ENCODE measurements at regions not wholly inside any gene's neighbourhood (a gene's known extent, or its start where the extent isn't known, plus 50 kb on each side); places are given as distances from the start of the nearest gene placed in this dataset.

DNA sequence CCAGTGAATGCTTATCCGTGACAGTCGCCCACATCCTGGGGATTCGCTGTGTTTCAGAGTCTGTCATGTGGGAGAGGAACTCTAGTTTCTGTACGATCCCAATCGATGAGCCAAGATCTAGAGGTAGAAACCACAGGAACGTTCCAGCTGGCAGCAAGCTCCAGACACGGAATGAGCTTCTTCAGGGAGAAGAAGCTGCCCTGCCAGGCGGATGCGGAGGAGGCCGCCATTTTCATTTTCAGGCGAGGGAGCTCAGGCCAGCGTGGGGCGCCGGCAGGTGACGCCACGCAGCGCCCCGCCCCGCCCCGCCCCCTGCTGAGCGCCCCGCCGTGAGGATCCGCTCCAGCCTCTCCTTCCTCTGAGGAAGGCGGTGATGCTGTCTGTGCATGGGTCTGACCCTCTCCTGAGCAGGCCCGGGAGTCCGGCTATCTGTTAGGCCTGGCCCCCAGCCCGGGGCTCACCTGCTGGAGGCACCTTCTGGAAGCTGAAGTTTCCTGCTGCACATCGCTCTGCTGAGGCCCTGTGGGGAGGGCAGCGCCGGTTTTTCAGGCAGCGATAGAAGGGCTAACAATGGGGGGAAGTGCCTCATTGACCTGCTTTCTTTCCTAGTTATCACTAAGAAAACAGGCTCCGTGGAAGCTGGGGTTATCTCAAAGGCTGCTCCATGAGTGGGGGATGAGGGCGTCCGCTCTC lies 147.5 kb downstream of the ERMARD start:
- H4K8ac ChIP-seq (ENCODE audit: low read depth, low read length) = no peak overlapping the region
- H2BK120ac ChIP-seq (ENCODE audit: low read depth, low read length) = no peak overlapping the region
- no peak overlapping the region for H2BK5ac ChIP-seq (ENCODE audit: low read length)
- H3K9ac ChIP-seq (ENCODE audit: low read depth, low read length, poor library complexity) = no peak overlapping the region
- no peak overlapping the region for H2BK12ac ChIP-seq (ENCODE audit: low read length)
- no peaks in the 10 kb centered on the region for H3K9me3 ChIP-seq (replicated peaks in 1 of 2; ENCODE audit: control insufficient read depth in 2 of 2, insufficient read depth in 1 of 2, low read depth in 1 of 2, low read length in 2 of 2)
- DNase-seq (ENCODE audit: low spot score) = no peak
- no peak overlapping the region for H3K14ac ChIP-seq (ENCODE audit: low read length)
- H3K36me3 ChIP-seq (replicated peaks in 1 of 2; ENCODE audit: control insufficient read depth in 2 of 2, insufficient read depth in 2 of 2, low read length in 2 of 2) = no peaks in the 10 kb centered on the region
- no peak overlapping the region for H4K91ac ChIP-seq (ENCODE audit: low read depth, low read length, poor library complexity)
- no peaks in the 10 kb centered on the region for H3K27me3 ChIP-seq (ENCODE audit: control insufficient read depth in 3 of 3, insufficient read depth in 3 of 3, low read depth in 1 of 3, low read length in 3 of 3)
- peak overlapping the region; percentile 34 for H3K23ac ChIP-seq (ENCODE audit: low read depth, low read length, poor library complexity)
- no peak overlapping the region for H2AFZ ChIP-seq (ENCODE audit: low read length)
- H2AK5ac ChIP-seq (ENCODE audit: low read depth, low read length) = peak overlapping the region; percentile 56
- no CpG with 5 or more reads among the region's 35 CpGs for WGBS, 2 donors (ENCODE audit: extremely low coverage in 2 of 2, insufficient read length in 2 of 2, insufficient replicate concordance in 1 of 2)
- no peak overlapping the region for H3K4ac ChIP-seq (ENCODE audit: low read length)
- no peak overlapping the region for H3K18ac ChIP-seq (ENCODE audit: low read length)
- no peak overlapping the region for H3K4me2 ChIP-seq (ENCODE audit: insufficient read depth, low read length, poor library complexity, severe bottlenecking)
- H3K4me1 ChIP-seq (ENCODE audit: control insufficient read depth in 2 of 2, insufficient read depth in 1 of 2, low read depth in 1 of 2, low read length in 2 of 2) = no peaks in the 10 kb centered on the region
- H3K79me1 ChIP-seq (ENCODE audit: low read depth, low read length) = no peaks in the 10 kb centered on the region
- no peak overlapping the region for H2BK15ac ChIP-seq (ENCODE audit: low read length)
- no peak overlapping the region for H3K4me3 ChIP-seq (ENCODE audit: low read length in 2 of 2)
- H3K27ac ChIP-seq (replicated peaks; ENCODE audit: low read length) = no peak overlapping the region

- no peak overlapping the region for H4K91ac ChIP-seq (ENCODE audit: low read depth, low read length, poor library complexity)
- H3K4me2 ChIP-seq (ENCODE audit: insufficient read depth, low read length, poor library complexity, severe bottlenecking) = no peak overlapping the region
- H3K9ac ChIP-seq (ENCODE audit: low read depth, low read length, poor library complexity) = no peak overlapping the region
- no peak overlapping the region for H2BK15ac ChIP-seq (ENCODE audit: low read length)
- H2BK12ac ChIP-seq (ENCODE audit: low read length) = no peak overlapping the region
- H3K18ac ChIP-seq (ENCODE audit: low read length) = no peak overlapping the region
- H4K8ac ChIP-seq (ENCODE audit: low read depth, low read length) = peak overlapping the region; percentile 95
- no peak overlapping the region for H3K27ac ChIP-seq (replicated peaks; ENCODE audit: low read length)
- H3K36me3 ChIP-seq (replicated peaks in 1 of 2; ENCODE audit: control insufficient read depth in 2 of 2, insufficient read depth in 2 of 2, low read length in 2 of 2) = no peaks in the 10 kb centered on the region
- no peak overlapping the region for H2BK120ac ChIP-seq (ENCODE audit: low read depth, low read length)
- no peak overlapping the region for H2BK5ac ChIP-seq (ENCODE audit: low read length)
- no peak overlapping the region for H2AK5ac ChIP-seq (ENCODE audit: low read depth, low read length)
- H3K4ac ChIP-seq (ENCODE audit: low read length) = no peak overlapping the region
- no peaks in the 10 kb centered on the region for H3K4me1 ChIP-seq (ENCODE audit: control insufficient read depth in 2 of 2, insufficient read depth in 1 of 2, low read depth in 1 of 2, low read length in 2 of 2)
- H3K79me1 ChIP-seq (ENCODE audit: low read depth, low read length) = no peaks in the 10 kb centered on the region
- no peak overlapping the region for H2AFZ ChIP-seq (ENCODE audit: low read length)
- no peak for DNase-seq (ENCODE audit: low spot score)
- no peak overlapping the region for H3K23ac ChIP-seq (ENCODE audit: low read depth, low read length, poor library complexity)
- no peaks in the 10 kb centered on the region for H3K27me3 ChIP-seq (ENCODE audit: control insufficient read depth in 3 of 3, insufficient read depth in 3 of 3, low read depth in 1 of 3, low read length in 3 of 3)
- H3K14ac ChIP-seq (ENCODE audit: low read length) = no peak overlapping the region
- WGBS, 2 donors (ENCODE audit: extremely low coverage in 2 of 2, insufficient read length in 2 of 2, insufficient replicate concordance in 1 of 2) = no CpG with 5 or more reads among the region's 15 CpGs
- H3K9me3 ChIP-seq (replicated peaks in 1 of 2; ENCODE audit: control insufficient read depth in 2 of 2, insufficient read depth in 1 of 2, low read depth in 1 of 2, low read length in 2 of 2) = no peaks in the 10 kb centered on the region
- no peak overlapping the region for H3K4me3 ChIP-seq (ENCODE audit: low read length in 2 of 2)
Observed at GRCh38 chr6:169897601-169898358, 146.4 kb downstream of the ERMARD start.

- no peaks in the 10 kb centered on the region for H3K27me3 ChIP-seq (ENCODE audit: control insufficient read depth in 3 of 3, insufficient read depth in 3 of 3, low read depth in 1 of 3, low read length in 3 of 3)
- no peak overlapping the region for H3K4ac ChIP-seq (ENCODE audit: low read length)
- no peaks in the 10 kb centered on the region for H3K36me3 ChIP-seq (replicated peaks in 1 of 2; ENCODE audit: control insufficient read depth in 2 of 2, insufficient read depth in 2 of 2, low read length in 2 of 2)
- H3K9ac ChIP-seq (ENCODE audit: low read depth, low read length, poor library complexity) = peak overlapping the region; percentile 16
- H3K14ac ChIP-seq (ENCODE audit: low read length) = peak overlapping the region; percentile 43
- H3K9me3 ChIP-seq (replicated peaks in 1 of 2; ENCODE audit: control insufficient read depth in 2 of 2, insufficient read depth in 1 of 2, low read depth in 1 of 2, low read length in 2 of 2) = no peaks in the 10 kb centered on the region
- H3K4me3 ChIP-seq (ENCODE audit: low read length in 2 of 2) = no peak overlapping the region
- DNase-seq (ENCODE audit: low spot score) = no peak
- H3K23ac ChIP-seq (ENCODE audit: low read depth, low read length, poor library complexity) = no peak overlapping the region
- WGBS, 2 donors (ENCODE audit: extremely low coverage in 2 of 2, insufficient read length in 2 of 2, insufficient replicate concordance in 1 of 2) = no CpG with 5 or more reads among the region's 17 CpGs
- H4K8ac ChIP-seq (ENCODE audit: low read depth, low read length) = no peak overlapping the region
- H3K18ac ChIP-seq (ENCODE audit: low read length) = peak overlapping the region; percentile 68
- no peak overlapping the region for H3K27ac ChIP-seq (replicated peaks; ENCODE audit: low read length)
- no peak overlapping the region for H3K4me2 ChIP-seq (ENCODE audit: insufficient read depth, low read length, poor library complexity, severe bottlenecking)
- H2AK5ac ChIP-seq (ENCODE audit: low read depth, low read length) = peak overlapping the region; percentile 81
- H3K79me1 ChIP-seq (ENCODE audit: low read depth, low read length) = no peaks in the 10 kb centered on the region
- no peak overlapping the region for H2BK15ac ChIP-seq (ENCODE audit: low read length)
- H3K4me1 ChIP-seq (ENCODE audit: control insufficient read depth in 2 of 2, insufficient read depth in 1 of 2, low read depth in 1 of 2, low read length in 2 of 2) = no peaks in the 10 kb centered on the region
- H2BK120ac ChIP-seq (ENCODE audit: low read depth, low read length) = peak overlapping the region; percentile 82
- H2BK12ac ChIP-seq (ENCODE audit: low read length) = no peak overlapping the region
- no peak overlapping the region for H2BK5ac ChIP-seq (ENCODE audit: low read length)
- H4K91ac ChIP-seq (ENCODE audit: low read depth, low read length, poor library complexity) = peak overlapping the region; percentile 66
- H2AFZ ChIP-seq (ENCODE audit: low read length) = no peak overlapping the region
Observed at GRCh38 chr6:169896826-169897456, 145.5 kb downstream of the ERMARD start.
